Endothelial cell of umbilical vein (primary cell): ENCODE measurements at regions not wholly inside any gene's neighbourhood (a gene's known extent, or its start where the extent isn't known, plus 50 kb on each side); places are given as distances from the start of the nearest gene placed in this dataset.

Experiments
- CTCF ChIP-seq, 2 donors: IDR thresholded peaks; 1 replicate in 1 of 2; 2 replicates in 1 of 2; pipeline ENCODE4 v1.5.1; 2011; ENCODE audit warnings: low read length in 2 of 2, mild to moderate bottlenecking in 2 of 2, moderate library complexity in 2 of 2, control low read depth in 1 of 2, inconsistent platforms in 1 of 2, low read depth in 1 of 2; ENCODE audit not compliant: insufficient read depth in 1 of 2; ENCODE audit errors: extremely low read depth in 1 of 2
- EZH2 ChIP-seq: IDR thresholded peaks from 2 replicates; pipeline ENCODE4 v1.6.1; 2012; ENCODE audit warnings: borderline replicate concordance, low read depth, mild to moderate bottlenecking, moderate library complexity, low read length, inconsistent platforms; ENCODE audit not compliant: severe bottlenecking
- FOS ChIP-seq: IDR thresholded peaks from 2 replicates; pipeline ENCODE4 v1.6.1; 2011; ENCODE audit warnings: mild to moderate bottlenecking, low read length, moderate library complexity, borderline replicate concordance; ENCODE audit not compliant: insufficient read depth
- JUN ChIP-seq: IDR thresholded peaks from 2 replicates; pipeline ENCODE4 v1.6.1; 2011; ENCODE audit warnings: borderline replicate concordance, low read depth; ENCODE audit not compliant: insufficient read length, insufficient read depth
- MAX ChIP-seq: IDR thresholded peaks from 2 replicates; pipeline ENCODE4 v1.6.1; 2011; ENCODE audit not compliant: insufficient read depth, insufficient read length
- MYC ChIP-seq: IDR thresholded peaks from one replicate; pipeline ENCODE4 v1.6.1; 2011; ENCODE audit warnings: mild to moderate bottlenecking, low read depth, low read length
- POLR2A ChIP-seq: IDR thresholded peaks from 2 replicates; pipeline ENCODE4 v1.6.1; 2012; ENCODE audit warnings: low read depth, mild to moderate bottlenecking, control low read depth, low read length
- POLR2AphosphoS5 ChIP-seq: IDR thresholded peaks from 2 replicates; pipeline ENCODE4 v1.6.1; 2012; ENCODE audit warnings: low read depth, mild to moderate bottlenecking, control low read depth, low read length, moderate library complexity; ENCODE audit not compliant: insufficient read depth

GRCh38 chr7:15885678-15886077 lies 199.2 kb upstream of the MEOX2 start:
- TF ChIP-seq EZH2 (no peak), MAX (no peak), POLR2AphosphoS5 (no peak), CTCF (IDR thresholded peaks at IDR 0.05; ENCODE audit: extremely low read depth in 1 of 2, insufficient read depth in 1 of 2, low read depth in 1 of 2, low read length in 2 of 2) (no peak), POLR2A (no peak), JUN (no peak), MYC (no peak), FOS (no peak)
